Liver (tissue), 8 donors: ENCODE measurements at regions not wholly inside any gene's neighbourhood (a gene's known extent, or its start where the extent isn't known, plus 50 kb on each side); places are given as distances from the start of the nearest gene placed in this dataset.

Experiments used
- DNase-seq: peaks from one replicate; pipeline ENCODE4 v3.0.0-alpha.2; 2017; ENCODE audit warnings: low spot score
- H3K27ac ChIP-seq, 2 donors: one replicate each; pipeline ENCODE4 v1.7.0; 2013; ENCODE audit warnings: inconsistent platforms in 2 of 2, low read length in 2 of 2, control low read depth in 1 of 2, low read depth in 1 of 2, mild to moderate bottlenecking in 1 of 2
- H3K27me3 ChIP-seq, 4 donors: one replicate each; pipeline versions ENCODE4 v1.6.1 to v1.7.0; 2013; ENCODE audit warnings: low read length in 3 of 4, inconsistent platforms in 1 of 4, mild to moderate bottlenecking in 1 of 4, moderate library complexity in 1 of 4; ENCODE audit not compliant: control insufficient read depth in 4 of 4, insufficient read depth in 4 of 4
- H3K36me3 ChIP-seq, 4 donors: one replicate each; pipeline versions ENCODE4 v1.6.1 to v1.7.0; 2013; ENCODE audit warnings: low read length in 3 of 4, mild to moderate bottlenecking in 3 of 4, low read depth in 1 of 4, moderate library complexity in 1 of 4; ENCODE audit not compliant: control insufficient read depth in 4 of 4, insufficient read depth in 3 of 4
- H3K4me1 ChIP-seq, 4 donors: one replicate each; pipeline versions ENCODE4 v1.6.1 to v1.7.0; 2013; ENCODE audit warnings: low read length in 3 of 4, mild to moderate bottlenecking in 3 of 4, moderate library complexity in 1 of 4; ENCODE audit not compliant: control insufficient read depth in 4 of 4, insufficient read depth in 4 of 4
- H3K4me3 ChIP-seq, 3 donors: one replicate each; pipeline versions ENCODE4 v1.6.1 to v1.7.0; 2013; ENCODE audit warnings: low read length in 3 of 3, control low read depth in 1 of 3, low read depth in 1 of 3, mild to moderate bottlenecking in 1 of 3
- H3K9ac ChIP-seq, 2 donors: one replicate each; pipeline ENCODE4 v1.7.0; 2013; ENCODE audit warnings: low read length in 2 of 2, mild to moderate bottlenecking in 2 of 2, moderate library complexity in 2 of 2, control low read depth in 1 of 2, low read depth in 1 of 2
- H3K9me3 ChIP-seq, 4 donors: one replicate each; pipeline versions ENCODE4 v1.6.1 to v1.7.0; 2013; ENCODE audit warnings: low read length in 3 of 4; ENCODE audit not compliant: control insufficient read depth in 4 of 4
- ATF3 ChIP-seq: IDR thresholded peaks from 2 replicates; pipeline ENCODE4 v1.6.1; 2016; ENCODE audit warnings: antibody characterized with exemption
- CTCF ChIP-seq: fragments of 150-350 bp; IDR thresholded peaks from 2 replicates; pipeline ENCODE4 v1.5.1; 2017; ENCODE audit warnings: improper control_type of control experiment, low read depth, low read length; ENCODE audit not compliant: missing input control
- HNF4A ChIP-seq, 2 donors: conservative IDR thresholded peaks; 2 replicates each; pipeline ENCODE4 v1.6.1; 2016; ENCODE audit warnings: antibody characterized with exemption in 2 of 2, mild to moderate bottlenecking in 2 of 2
- JUND ChIP-seq, 2 donors: IDR thresholded peaks; 2 replicates each; pipeline ENCODE4 v1.6.1; 2016; ENCODE audit warnings: antibody characterized with exemption in 2 of 2
- MAX ChIP-seq: IDR thresholded peaks from 2 replicates; pipeline ENCODE4 v1.6.1; 2016; ENCODE audit warnings: antibody characterized with exemption
- NR2F2 ChIP-seq: IDR thresholded peaks from 2 replicates; pipeline ENCODE4 v1.6.1; 2016; ENCODE audit warnings: antibody characterized with exemption
- RAD21 ChIP-seq, 2 donors: IDR thresholded peaks; 2 replicates each; pipeline ENCODE4 v1.6.1; 2016; ENCODE audit warnings: antibody characterized with exemption in 2 of 2, mild to moderate bottlenecking in 2 of 2
- REST ChIP-seq: IDR thresholded peaks from 2 replicates; pipeline ENCODE4 v1.6.1; 2016; ENCODE audit warnings: antibody characterized with exemption, mild to moderate bottlenecking
- RXRA ChIP-seq, 2 donors: IDR thresholded peaks; 2 replicates each; pipeline ENCODE4 v1.6.1; 2017 to 2018; ENCODE audit warnings: antibody characterized with exemption in 2 of 2, mild to moderate bottlenecking in 1 of 2
- TAF1 ChIP-seq: conservative IDR thresholded peaks from 2 replicates; pipeline ENCODE4 v1.6.1; 2016; ENCODE audit warnings: antibody characterized with exemption, mild to moderate bottlenecking
- YY1 ChIP-seq: IDR thresholded peaks from 2 replicates; pipeline ENCODE4 v1.6.1; 2016; ENCODE audit warnings: antibody characterized with exemption, mild to moderate bottlenecking
- ZBTB33 ChIP-seq: IDR thresholded peaks from 2 replicates; pipeline ENCODE4 v1.6.1; 2016; ENCODE audit warnings: antibody characterized with exemption
- WGBS: extraction: QIAGEN DNeasy Blood & Tissue Kit; methylation state at CpG from one replicate; pipeline ENCODE4 v1.1.7; 2013; 5-methylcytosine and 5-hydroxymethylcytosine counted together
- donor health status: healthy.
- donor health status: healthy.
- donor health status: healthy.
- donor health status: healthy.
- donor health status: healthy.

GRCh38 chr1:73811798-73812197 is 386.2 kb downstream of the LRRIQ3 start:
- WGBS = 75% methylated on average over 3 of the region's 3 CpGs
- Histone ChIP-seq H3K4me1 (no peaks in the 10 kb centered on the region), H3K36me3 (no peaks in the 10 kb centered on the region), H3K27me3 (no peaks in the 10 kb centered on the region), H3K9ac (no peak overlapping the region), H3K4me3 (no peak overlapping the region), H3K27ac (no peak overlapping the region), H3K9me3 (no peaks in the 10 kb centered on the region)
- DNase-seq = no peak
- TF ChIP-seq ZBTB33 = no peak
- TF ChIP-seq NR2F2 = no peak
- no peak for TF ChIP-seq RAD21 (IDR thresholded peaks at IDR 0.05)
- no peak for TF ChIP-seq ATF3
- TF ChIP-seq HNF4A (conservative IDR thresholded peaks at IDR 0.05) = no peak
- no peak for TF ChIP-seq RXRA (IDR thresholded peaks at IDR 0.05)
- no peak for TF ChIP-seq MAX
- TF ChIP-seq YY1 = no peak
- TF ChIP-seq REST = no peak
- no peak for TF ChIP-seq TAF1

GRCh38 chr1:73804935-73805334 is 393.0 kb downstream of the LRRIQ3 start:
- no peak overlapping the region for H3K27ac ChIP-seq
- TF ChIP-seq ZBTB33 (no peak), ATF3 (no peak), CTCF (no peak), HNF4A (conservative IDR thresholded peaks at IDR 0.05) (no peak), JUND (IDR thresholded peaks at IDR 0.05) (no peak), NR2F2 (no peak)
- H3K9ac ChIP-seq = no peak overlapping the region
- no peaks in the 10 kb centered on the region for H3K4me1 ChIP-seq
- DNase-seq = no peak
- WGBS = 74% methylated on average over 3 of the region's 3 CpGs
- H3K4me3 ChIP-seq = no peak overlapping the region
- H3K36me3 ChIP-seq = no peaks in the 10 kb centered on the region
- H3K27me3 ChIP-seq = no peaks in the 10 kb centered on the region
- no peaks in the 10 kb centered on the region for H3K9me3 ChIP-seq
